K562 (cell line): ENCODE measurements at regions not wholly inside any gene's neighbourhood (a gene's known extent, or its start where the extent isn't known, plus 50 kb on each side); places are given as distances from the start of the nearest gene placed in this dataset.

Experiments used
- ATAC-seq: fragments of 200-7000 bp; cut with Tn5 transposase; 3 replicates; pipeline ENCODE4 v1.9.1; 2020; ENCODE audit warnings: moderate library complexity
- BruUV-seq: library from RNA; stranded (reverse); fragments of 400-500 nt; replicated peaks from 2 replicates; lab custom pipeline; 2021; lab: Mats Ljungman, UMichigan
- CTCF ChIA-PET: fragments of 300-600 bp; formaldehyde crosslinking; extraction: SDS; loops from one replicate; lab custom pipeline; 2021; ENCODE audit warnings: low intra/inter-chr PET ratio; lab: Yijun Ruan, JAX
- POLR2A ChIA-PET: fragments of 300-600, 350-650 bp; sonication (Branson Sonifier 250); formaldehyde crosslinking; extraction: SDS; loops from one replicate; lab custom pipeline; 2021; ENCODE audit warnings: antibody characterized with exemption, inconsistent platforms; lab: Yijun Ruan, JAX
- DNase-seq, 4 experiments: peaks; one replicate each; pipeline versions ENCODE4 v3.0.0 to v3.0.0-alpha.2; 2011 to 2018; ENCODE audit warnings: low spot score in 3 of 4, mixed read lengths in 3 of 4; ENCODE audit errors: extremely low read depth in 1 of 4
- FAIRE-seq: peaks from 2 replicates; lab custom pipeline; 2011; peaks lifted over from hg19 to GRCh38; lab: Jason Lieb, UNC
- H2AFZ ChIP-seq: 2 replicates; pipeline ENCODE4 v1.6.0; 2011; ENCODE audit warnings: low read depth, low read length, control low read depth, inconsistent platforms
- H3K27ac ChIP-seq: fragments of 200-600 bp; 3 replicates; pipeline ENCODE4 v1.8.0; 2011; ENCODE audit warnings: low read depth, mild to moderate bottlenecking, control low read depth, inconsistent platforms, low read length, moderate library complexity, mixed read lengths; ENCODE audit errors: extremely low read depth
- H3K27me3 ChIP-seq, 2 experiments: fragments of 300-600 bp in 1 of 2; 2 replicates in 1 of 2; 3 replicates in 1 of 2; pipeline versions ENCODE4 v1.6.0 to v1.8.0; 2011; ENCODE audit warnings: inconsistent platforms in 2 of 2, low read length in 2 of 2, mild to moderate bottlenecking in 1 of 2, mixed read lengths in 1 of 2, moderate library complexity in 1 of 2; ENCODE audit not compliant: control insufficient read depth in 2 of 2, insufficient read depth in 2 of 2
- H3K36me3 ChIP-seq: fragments of 300-600 bp; 3 replicates; pipeline ENCODE4 v1.8.0; 2011; ENCODE audit warnings: mild to moderate bottlenecking, low read length, inconsistent platforms; ENCODE audit not compliant: control insufficient read depth, insufficient read depth
- H3K4me1 ChIP-seq, 2 experiments: fragments of 200-600 bp in 1 of 2; replicated peaks in 1 of 2; 2 replicates in 1 of 2; 3 replicates in 1 of 2; pipeline versions ENCODE4 v1.5.1 to v1.8.0; 2011; ENCODE audit warnings: inconsistent platforms in 2 of 2, low read length in 2 of 2, mild to moderate bottlenecking in 1 of 2, mixed read lengths in 1 of 2, moderate library complexity in 1 of 2; ENCODE audit not compliant: control insufficient read depth in 2 of 2, insufficient read depth in 2 of 2
- H3K4me2 ChIP-seq: 2 replicates; pipeline ENCODE4 v1.6.1; 2011; ENCODE audit warnings: low read length, control low read depth, inconsistent platforms, mixed read lengths; ENCODE audit not compliant: insufficient read depth
- H3K4me3 ChIP-seq: fragments of 200-600 bp; sonication (generic), shearing (Covaris generic); 2 replicates; pipeline ENCODE4 v1.5.1; 2016; ENCODE audit warnings: control low read depth, inconsistent platforms
- H3K79me2 ChIP-seq: fragments of 200-600 bp; 3 replicates; pipeline ENCODE4 v1.8.0; 2011; ENCODE audit warnings: low read length, inconsistent platforms; ENCODE audit not compliant: control insufficient read depth, insufficient read depth
- H3K9ac ChIP-seq, 2 experiments: 2 replicates each; pipeline versions ENCODE4 v1.6.0 to v1.6.1; 2011; ENCODE audit warnings: low read depth in 2 of 2, low read length in 2 of 2, control low read depth in 1 of 2, inconsistent platforms in 1 of 2, mild to moderate bottlenecking in 1 of 2, mixed read lengths in 1 of 2; ENCODE audit not compliant: insufficient read depth in 1 of 2
- H3K9me1 ChIP-seq: one replicate; pipeline ENCODE4 v1.6.0; 2011; ENCODE audit warnings: inconsistent platforms, mild to moderate bottlenecking, low read length, moderate library complexity; ENCODE audit not compliant: control insufficient read depth, insufficient read depth
- H3K9me3 ChIP-seq: replicated peaks from 2 replicates; pipeline ENCODE4 v1.5.1; 2011; ENCODE audit warnings: low read depth, low read length, inconsistent platforms; ENCODE audit not compliant: control insufficient read depth, insufficient read depth
- H4K20me1 ChIP-seq: replicated peaks from 2 replicates; pipeline ENCODE4 v1.6.1; 2011; ENCODE audit warnings: low read length, inconsistent platforms, mixed read lengths; ENCODE audit not compliant: control insufficient read depth, insufficient read depth
- BCLAF1 ChIP-seq, 2 experiments: fragments of 450-650 bp in 1 of 2; IDR thresholded peaks; 2 replicates each; pipeline ENCODE4 v1.6.1; 2011 to 2017; ENCODE audit warnings: low read depth in 2 of 2, antibody characterized with exemption in 1 of 2, borderline replicate concordance in 1 of 2, low read length in 1 of 2, mild to moderate bottlenecking in 1 of 2, mixed read lengths in 1 of 2; ENCODE audit not compliant: control insufficient read depth in 1 of 2
- CHD1 ChIP-seq: fragments of 200-600 bp; sonication (generic); IDR thresholded peaks from one replicate; pipeline ENCODE4 v1.6.1; 2012; ENCODE audit warnings: mild to moderate bottlenecking, moderate library complexity, low read length, inconsistent platforms
- IRF1 ChIP-seq: sonication (generic); formaldehyde crosslinking; IDR thresholded peaks from 2 replicates; pipeline ENCODE4 v1.8.0; 2022; ENCODE audit warnings: missing genetic modification reagents, mild to moderate bottlenecking, borderline replicate concordance
- NFIX ChIP-seq: fragments of 250-450 bp; sonication (Bioruptor Pico); IDR thresholded peaks from 2 replicates; pipeline ENCODE4 v1.4.0; 2020; ENCODE audit warnings: low read depth, mild to moderate bottlenecking, moderate library complexity
- PCBP1 ChIP-seq: fragments of 200-400 bp; formaldehyde crosslinking; IDR thresholded peaks from 2 replicates; pipeline ENCODE4 v1.6.1; 2018; ENCODE audit warnings: mild to moderate bottlenecking, low read depth, low read length; ENCODE audit not compliant: poor library complexity, severe bottlenecking
- SREBF2 ChIP-seq: sonication (generic); formaldehyde crosslinking; IDR thresholded peaks from 2 replicates; pipeline ENCODE4 v1.4.0; 2020; ENCODE audit warnings: mild to moderate bottlenecking, missing genetic modification reagents
- SRSF7 ChIP-seq: fragments of 200-400 bp; formaldehyde crosslinking; optimal IDR thresholded peaks from 2 replicates; pipeline ENCODE3; 2017; ENCODE audit warnings: mild to moderate bottlenecking, low read depth, low read length
- TRIM28 ChIP-seq: fragments of 450-650 bp; IDR thresholded peaks from 2 replicates; pipeline ENCODE4 v1.6.1; 2017
- ZBTB7A ChIP-seq: IDR thresholded peaks from 2 replicates; pipeline ENCODE4 v1.6.1; 2011; ENCODE audit warnings: low read depth, mild to moderate bottlenecking, low read length, moderate library complexity, borderline replicate concordance; ENCODE audit not compliant: control insufficient read depth
- ZNF133 ChIP-seq: fragments of 250-450 bp; sonication (Bioruptor Pico); IDR thresholded peaks from 2 replicates; pipeline ENCODE4 v1.4.0; 2020; ENCODE audit warnings: mild to moderate bottlenecking
- ZNF324 ChIP-seq: fragments of 250-450 bp; sonication (Bioruptor Pico); IDR thresholded peaks from 2 replicates; pipeline ENCODE4 v1.4.0; 2020; ENCODE audit warnings: mild to moderate bottlenecking
- WGBS: fragments of 100-300 bp; shearing (Covaris generic); methylation state at CpG from one replicate; pipeline ENCODE4 v1.1.6; 2016; ENCODE audit warnings: low coverage, mixed read lengths; ENCODE audit not compliant: insufficient coverage; ENCODE audit errors: missing lambda C conversion rate; 5-methylcytosine and 5-hydroxymethylcytosine counted together
- in situ Hi-C: fragments of 300-500 bp; cut with MboI; formaldehyde crosslinking; loops from 4 replicates; pipeline ENCODE4 v1.15.0; 2018; ENCODE audit warnings: inconsistent platforms, mixed read lengths
- intact Hi-C: fragments of 100-400 bp; cut with micrococcal nuclease; formaldehyde crosslinking; loops from 2 replicates; pipeline ENCODE4 v1.14.2; 2022

DNA sequence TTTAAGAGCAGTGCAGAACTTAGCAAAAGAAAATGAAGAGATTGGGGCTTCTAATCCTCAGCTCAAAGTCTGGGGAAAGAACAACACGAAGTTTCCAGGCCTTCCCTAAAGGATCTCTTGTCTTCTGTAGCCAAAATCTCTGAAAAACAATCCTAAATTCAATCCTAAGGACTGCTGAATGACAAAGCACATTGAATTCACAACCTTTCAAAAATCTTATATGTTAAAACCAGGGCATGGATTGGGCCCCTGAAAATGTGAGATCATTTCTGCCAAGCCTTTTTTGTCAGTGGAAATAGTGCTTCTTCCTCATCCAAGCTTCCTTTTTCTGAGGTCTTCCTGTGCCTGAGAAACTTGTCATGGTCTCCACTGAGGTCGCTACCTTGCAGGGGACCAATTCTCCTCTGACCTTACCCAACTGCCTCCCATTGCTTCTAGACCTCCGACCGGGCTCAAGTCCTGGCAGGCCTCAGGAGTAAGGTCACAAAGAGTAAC, 126.2 kb upstream of the ARID1B start:
- in situ Hi-C loops (no loop called here), intact Hi-C loops (no loop called here)
- 4% methylated on average over 4 of the region's 4 CpGs for WGBS
- H3K27ac ChIP-seq, result no peak overlapping the region
- TF ChIP-seq PCBP1 (no peak), ZNF324 (CRISPR knock-in tag) (no peak)
- H3K4me3 ChIP-seq, result no peak overlapping the region
- H3K9ac ChIP-seq, result no peak overlapping the region
- FAIRE-seq (no peak), ATAC-seq (no peak), DNase-seq (no peak)
- H3K79me2 ChIP-seq, result no peaks in the 10 kb centered on the region
- no peaks in the 10 kb centered on the region; a peak in 1 of 5 replicates for H3K4me1 ChIP-seq
- no peaks in the 10 kb centered on the region for H4K20me1 ChIP-seq
- POLR2A ChIA-PET, result no interaction called here
- BruUV-seq, result no TSS peak
- CTCF ChIA-PET, result no interaction called here
- no peak overlapping the region for H3K4me2 ChIP-seq
- 0 out of 2 replicates have a peak overlapping the region, but pooled peaks have one; percentile 50 for H2AFZ ChIP-seq
- H3K27me3 ChIP-seq, result peaks cover 40% of the 10 kb centered on the region in 2 experiments; a peak in 4 of 5 replicates
- H3K9me1 ChIP-seq, result no peaks in the 10 kb centered on the region
- H3K36me3 ChIP-seq, result no peaks in the 10 kb centered on the region
- no peaks in the 10 kb centered on the region for H3K9me3 ChIP-seq

GRCh38 chr6:156648616-156649015, 128.6 kb upstream of the ARID1B start:
- Histone ChIP-seq H3K4me2 (no peak overlapping the region), H4K20me1 (no peaks in the 10 kb centered on the region), H3K27me3 (peaks cover 36 to 40% of the 10 kb centered on the region in 2 experiments), H3K9me1 (no peaks in the 10 kb centered on the region), H3K79me2 (no peaks in the 10 kb centered on the region), H3K27ac (no peak overlapping the region), H3K9ac (no peak overlapping the region), H3K4me3 (no peak overlapping the region), H2AFZ (no peak overlapping the region), H3K36me3 (no peaks in the 10 kb centered on the region), H3K9me3 (no peaks in the 10 kb centered on the region), H3K4me1 (no peaks in the 10 kb centered on the region; a peak in 1 of 5 replicates)
- no peak for FAIRE-seq
- 1% methylated on average over 6 of the region's 6 CpGs for WGBS
- ATAC-seq, result no peak
- intact Hi-C loops, result no loop called here
- POLR2A ChIA-PET, result interaction anchor here (0.6 to 0.7 kb wide), 2 partner anchors 9 to 38 kb away, joined by 3 to 4 read pairs; no protein-coding TSS in a partner anchor
- no peak for DNase-seq
- CTCF ChIA-PET, result no interaction called here
- in situ Hi-C loops, result no loop called here
- no TSS peak for BruUV-seq
- TF ChIP-seq ZBTB7A (no peak), ZNF133 (no peak), TRIM28 (no peak), SRSF7 (no peak), CHD1 (no peak), BCLAF1 (IDR thresholded peaks at IDR 0.05; ENCODE audit: borderline replicate concordance in 1 of 2, control insufficient read depth in 1 of 2, low read depth in 2 of 2, low read length in 1 of 2) (no peak), NFIX (CRISPR knock-in tag) (no peak), IRF1 (CRISPR knock-in tag) (no peak), SREBF2 (CRISPR knock-in tag) (no peak)
